ENCODE measurements at regions not wholly inside any gene's neighbourhood (a gene's known extent, or its start where the extent isn't known, plus 50 kb on each side); places are given as distances from the start of the nearest gene placed in this dataset.

- Histone ChIP-seq H3K9me2 (ENCODE audit: low read depth, low read length) (no peaks in the 10 kb centered on the region), H3K27ac (ENCODE audit: low read depth, low read length, poor library complexity, severe bottlenecking) (no peak overlapping the region), H3K4me2 (ENCODE audit: low read length) (no peak overlapping the region), H3K9ac (ENCODE audit: low read length) (no peak overlapping the region), H3K79me2 (ENCODE audit: insufficient read depth, low read length) (no peaks in the 10 kb centered on the region), H3F3A (ENCODE audit: insufficient read depth, low read length) (no peaks in the 10 kb centered on the region), H2AFZ (ENCODE audit: low read length) (no peak overlapping the region), H3K36me3 (ENCODE audit: insufficient read depth, low read length) (no peaks in the 10 kb centered on the region), H3K4me1 (ENCODE audit: insufficient read depth, low read length, severe bottlenecking) (no peaks in the 10 kb centered on the region), H3K27me3 (ENCODE audit: insufficient read depth, low read length) (no peaks in the 10 kb centered on the region), H4K20me1 (ENCODE audit: insufficient read depth, low read length) (no peaks in the 10 kb centered on the region), H3K9me3 (ENCODE audit: low read length) (no peaks in the 10 kb centered on the region), H3K4me3 (ENCODE audit: low read depth, low read length, poor library complexity, severe bottlenecking) (no peak overlapping the region)
- TF ChIP-seq EZH2 (IDR thresholded peaks at IDR 0.05; ENCODE audit: borderline replicate concordance, low read length): no peak
- no peak for TF ChIP-seq CTCF (IDR thresholded peaks at IDR 0.05; ENCODE audit: low read length)
Observed at GRCh38 chr10:107813451-107814162, 649.1 kb upstream of the SORCS1 start.

GRCh38 chr10:107809889-107810288 is 645.4 kb upstream of the SORCS1 start:
- Histone ChIP-seq H4K20me1 (ENCODE audit: insufficient read depth, low read length) (no peaks in the 10 kb centered on the region), H3K27me3 (ENCODE audit: insufficient read depth, low read length) (no peaks in the 10 kb centered on the region), H3K4me2 (ENCODE audit: low read length) (no peak overlapping the region), H3K9me2 (ENCODE audit: low read depth, low read length) (no peaks in the 10 kb centered on the region), H3K79me2 (ENCODE audit: insufficient read depth, low read length) (no peaks in the 10 kb centered on the region), H3K27ac (ENCODE audit: low read depth, low read length, poor library complexity, severe bottlenecking) (no peak overlapping the region), H3K36me3 (ENCODE audit: insufficient read depth, low read length) (no peaks in the 10 kb centered on the region), H3K9me3 (ENCODE audit: low read length) (no peaks in the 10 kb centered on the region), H3K4me1 (ENCODE audit: insufficient read depth, low read length, severe bottlenecking) (no peaks in the 10 kb centered on the region), H3K4me3 (ENCODE audit: low read depth, low read length, poor library complexity, severe bottlenecking) (no peak overlapping the region), H3F3A (ENCODE audit: insufficient read depth, low read length) (no peaks in the 10 kb centered on the region), H2AFZ (ENCODE audit: low read length) (no peak overlapping the region), H3K9ac (ENCODE audit: low read length) (no peak overlapping the region)
- TF ChIP-seq CTCF (IDR thresholded peaks at IDR 0.05; ENCODE audit: low read length): no peak
- TF ChIP-seq EZH2 (IDR thresholded peaks at IDR 0.05; ENCODE audit: borderline replicate concordance, low read length): no peak

GRCh38 chr10:107807836-107808235 is 643.3 kb upstream of the SORCS1 start:
- no peak overlapping the region for H3K4me3 ChIP-seq (ENCODE audit: low read depth, low read length, poor library complexity, severe bottlenecking)
- no peaks in the 10 kb centered on the region for H3K79me2 ChIP-seq (ENCODE audit: insufficient read depth, low read length)
- no peaks in the 10 kb centered on the region for H3K9me3 ChIP-seq (ENCODE audit: low read length)
- H2AFZ ChIP-seq (ENCODE audit: low read length): no peak overlapping the region
- H3K9ac ChIP-seq (ENCODE audit: low read length): no peak overlapping the region
- H3F3A ChIP-seq (ENCODE audit: insufficient read depth, low read length): no peaks in the 10 kb centered on the region
- H3K36me3 ChIP-seq (ENCODE audit: insufficient read depth, low read length): no peaks in the 10 kb centered on the region
- H3K27me3 ChIP-seq (ENCODE audit: insufficient read depth, low read length): no peaks in the 10 kb centered on the region
- TF ChIP-seq CTCF (IDR thresholded peaks at IDR 0.05; ENCODE audit: low read length) (no peak), EZH2 (IDR thresholded peaks at IDR 0.05; ENCODE audit: borderline replicate concordance, low read length) (no peak)
- no peaks in the 10 kb centered on the region for H3K4me1 ChIP-seq (ENCODE audit: insufficient read depth, low read length, severe bottlenecking)
- no peaks in the 10 kb centered on the region for H3K9me2 ChIP-seq (ENCODE audit: low read depth, low read length)
- no peak overlapping the region for H3K4me2 ChIP-seq (ENCODE audit: low read length)
- H4K20me1 ChIP-seq (ENCODE audit: insufficient read depth, low read length): no peaks in the 10 kb centered on the region
- no peak overlapping the region for H3K27ac ChIP-seq (ENCODE audit: low read depth, low read length, poor library complexity, severe bottlenecking)

All from OCI-LY1 (cell line).